GM19467 (cell line): ENCODE measurements at regions not wholly inside any gene's neighbourhood (a gene's known extent, or its start where the extent isn't known, plus 50 kb on each side); places are given as distances from the start of the nearest gene placed in this dataset.
"Not testable (repeated sequence)": the region's sequence is repeated elsewhere in the genome, so short reads cannot be mapped to it uniquely, and the experiment has no call there.

ENCODE experiments used
- ATAC-seq: cut with Tn5 transposase; IDR thresholded peaks from one replicate; pipeline ENCODE4 v1.9.1; 2021; ENCODE audit warnings: mild to moderate bottlenecking, moderate library complexity; ENCODE audit not compliant: unreplicated experiment

DNA sequence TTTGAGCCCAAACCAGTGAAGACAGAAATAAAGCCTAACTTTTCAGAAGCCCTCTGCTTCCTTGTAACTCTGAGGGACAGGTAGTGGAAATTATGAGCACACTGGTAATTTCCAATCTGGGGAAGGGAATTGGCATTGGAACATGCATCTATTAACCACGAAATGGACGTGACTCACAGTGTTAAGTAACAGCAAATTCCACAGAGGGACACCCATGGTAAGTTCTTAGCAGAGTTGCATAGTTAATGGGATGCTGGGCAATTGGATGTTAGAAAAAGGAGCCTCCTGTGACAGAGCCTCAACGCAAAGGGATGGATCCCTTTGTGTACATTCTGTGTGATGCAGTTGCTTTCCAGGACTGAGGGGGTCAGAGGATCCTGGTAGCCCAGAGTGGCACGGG lies 168.6 kb downstream of the SEMA6D start:
- ATAC-seq = no peak

DNA sequence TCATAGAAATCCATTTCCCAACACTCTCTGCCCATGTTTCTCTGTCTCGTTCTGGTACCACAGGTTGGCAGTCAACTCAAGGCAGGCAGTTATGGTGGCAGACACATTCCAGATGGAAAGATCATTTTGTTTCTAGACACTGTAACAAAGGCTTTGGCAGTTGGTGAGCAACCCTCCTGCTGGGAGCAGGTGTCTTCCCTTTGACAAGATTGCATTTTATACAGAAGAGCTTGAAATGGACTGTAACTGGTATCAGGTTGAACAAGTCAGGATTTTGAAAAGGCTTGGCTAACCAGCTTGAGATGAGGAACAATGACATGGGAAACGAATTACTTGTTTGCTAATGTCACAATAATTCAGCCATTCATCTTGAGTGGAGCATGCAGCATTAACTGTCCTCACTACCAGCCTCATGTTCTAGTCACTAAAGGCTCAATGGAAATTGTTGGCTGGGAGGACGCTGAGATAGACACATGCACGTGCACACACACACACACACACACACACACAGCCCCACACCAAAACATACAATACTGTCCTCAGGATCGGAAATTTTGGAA lies 170.0 kb downstream of the SEMA6D start:
- ATAC-seq = no peak

DNA sequence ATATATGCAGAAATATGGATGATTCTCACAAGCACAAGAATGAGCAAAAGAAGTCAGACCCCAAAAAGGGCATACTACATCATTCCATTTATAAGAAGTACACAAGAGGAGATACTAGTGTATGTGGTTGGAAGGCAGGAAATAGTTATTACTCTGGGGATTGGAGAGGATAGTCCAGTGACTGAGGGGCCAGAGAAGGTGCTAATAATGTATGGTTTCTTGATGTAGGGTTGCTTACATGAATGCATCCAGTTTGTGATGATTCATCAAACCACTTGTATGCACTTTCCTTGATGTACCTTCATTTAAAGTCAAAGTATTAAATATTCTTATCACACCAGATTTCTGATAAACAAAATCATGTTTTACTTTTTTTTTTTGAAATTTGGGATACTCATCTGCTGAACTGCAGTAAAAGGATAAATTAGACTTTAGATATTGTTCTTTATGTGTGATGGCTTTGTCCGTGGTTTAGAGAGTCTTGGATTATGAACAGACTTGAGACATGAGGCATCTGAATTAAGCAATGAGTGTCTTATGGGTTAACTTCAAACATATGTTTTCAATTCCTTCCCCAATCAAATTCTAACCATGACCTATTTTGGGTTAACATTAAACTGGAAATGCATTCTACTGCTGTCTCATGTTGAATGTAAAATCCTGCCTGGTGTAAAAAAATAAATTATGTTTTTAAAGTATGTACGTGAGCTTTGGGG lies 171.2 kb downstream of the SEMA6D start:
- no peak for ATAC-seq

DNA sequence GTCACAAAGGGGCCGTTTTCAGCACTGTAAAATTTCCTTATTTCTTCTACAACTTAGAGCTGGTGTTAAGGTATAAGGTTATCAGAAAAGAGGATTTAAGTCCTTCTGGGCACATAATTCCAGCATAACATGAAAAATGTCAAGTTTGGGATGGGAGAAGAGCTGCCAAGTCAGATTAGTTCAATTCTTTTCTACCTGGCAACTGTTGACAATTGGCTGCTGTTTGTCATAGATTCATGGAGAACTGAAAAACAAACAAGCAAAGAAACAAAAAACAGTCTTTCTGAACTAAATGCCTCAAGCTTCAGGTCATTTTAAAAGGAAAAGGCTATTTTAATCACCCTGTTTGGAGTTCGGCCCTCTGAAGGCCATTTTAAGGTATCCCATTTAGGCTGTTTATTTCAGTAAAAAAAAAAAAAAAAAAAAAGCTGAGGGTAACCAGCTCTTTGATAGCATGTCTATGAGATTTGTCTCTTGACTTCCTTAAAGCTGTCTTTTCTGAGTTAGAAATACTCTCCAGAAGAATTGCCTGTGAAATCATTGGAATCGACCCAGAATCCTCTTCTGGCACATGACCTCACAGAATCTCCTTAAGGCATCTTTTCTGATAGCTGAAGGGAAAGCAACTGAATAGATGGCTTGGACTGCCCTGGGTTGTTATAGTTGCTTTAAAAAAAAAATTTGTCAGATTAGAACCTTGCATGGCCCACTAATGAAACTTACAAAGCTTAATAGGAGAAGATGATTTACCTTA lies 173.3 kb downstream of the SEMA6D start:
- no peak for ATAC-seq

DNA sequence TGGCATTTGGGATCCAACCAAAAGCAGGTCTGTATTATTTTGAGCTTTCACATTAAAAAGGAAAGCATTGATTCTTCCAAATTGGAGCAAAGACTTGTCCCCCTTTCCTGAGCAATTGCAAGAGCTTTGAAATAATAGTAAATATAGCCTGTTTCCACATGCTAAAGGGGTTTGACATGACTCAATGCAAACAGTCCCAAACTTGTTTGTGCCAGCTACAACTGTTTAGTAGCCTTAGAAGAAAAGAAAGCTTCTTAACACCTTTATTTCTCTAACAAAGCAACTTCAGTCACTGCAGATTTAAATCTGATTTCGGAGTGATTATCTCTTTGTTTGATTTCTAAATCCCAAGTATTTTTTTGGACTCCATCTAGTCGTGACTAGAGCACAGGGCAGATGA lies 180.2 kb downstream of the SEMA6D start:
- no peak for ATAC-seq

DNA sequence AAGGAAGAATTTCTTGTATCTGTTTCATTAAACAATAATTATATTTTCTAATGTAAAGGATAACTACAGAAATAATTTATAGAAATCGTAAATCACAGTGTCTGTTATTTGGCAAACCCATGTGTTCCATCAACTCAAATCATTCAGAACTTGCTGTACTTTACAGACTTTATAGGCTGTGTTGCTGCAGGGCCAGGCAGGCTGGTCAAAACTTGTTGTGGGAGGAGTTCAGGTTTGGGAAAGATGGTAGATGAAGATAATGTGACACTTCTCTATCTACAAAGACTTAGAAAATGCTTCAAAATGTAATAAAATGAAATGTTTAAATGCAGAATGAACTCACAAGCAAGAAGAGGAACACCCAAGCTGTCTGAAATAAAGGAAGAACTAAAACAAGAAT lies 183.4 kb downstream of the SEMA6D start:
- ATAC-seq = no peak

DNA sequence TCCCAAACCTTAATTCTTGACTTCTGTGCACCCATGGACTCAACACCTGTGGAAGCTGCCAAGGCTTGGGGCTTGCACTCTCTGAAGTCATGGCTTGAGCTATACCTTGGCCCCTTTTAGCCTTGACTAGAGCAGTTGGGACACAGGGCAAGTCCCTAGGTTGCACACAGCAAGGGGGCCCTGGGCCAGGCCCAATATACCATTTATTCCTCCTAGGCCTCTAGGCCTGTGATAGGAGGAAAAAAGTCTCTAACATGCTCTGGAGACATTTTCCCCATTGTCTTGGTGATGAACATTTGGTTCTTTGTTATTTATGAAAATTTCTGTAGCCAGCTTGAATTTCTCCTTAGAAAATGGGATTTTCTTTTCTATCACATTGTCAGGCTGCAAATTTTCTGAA lies 186.1 kb downstream of the SEMA6D start:
- no peak for ATAC-seq

DNA sequence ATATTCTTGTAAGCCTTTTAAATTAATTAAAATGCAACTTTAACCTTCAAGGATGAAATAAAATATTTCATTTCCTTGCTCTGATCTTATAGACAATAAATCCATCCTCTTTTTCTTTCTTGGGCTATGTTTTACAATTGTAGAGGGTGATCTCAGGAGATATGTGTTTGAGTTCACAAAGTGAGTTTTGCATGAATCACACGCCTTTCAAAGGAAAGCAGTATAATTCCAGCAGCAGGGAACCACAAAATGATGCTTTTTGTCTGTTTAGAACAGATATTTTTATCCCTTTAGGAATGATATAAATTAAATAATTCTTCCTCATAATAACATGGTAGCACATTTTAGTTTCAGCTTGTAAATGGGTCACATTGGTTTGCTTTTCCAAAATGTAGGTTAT lies 191.2 kb downstream of the SEMA6D start:
- ATAC-seq = no peak

DNA sequence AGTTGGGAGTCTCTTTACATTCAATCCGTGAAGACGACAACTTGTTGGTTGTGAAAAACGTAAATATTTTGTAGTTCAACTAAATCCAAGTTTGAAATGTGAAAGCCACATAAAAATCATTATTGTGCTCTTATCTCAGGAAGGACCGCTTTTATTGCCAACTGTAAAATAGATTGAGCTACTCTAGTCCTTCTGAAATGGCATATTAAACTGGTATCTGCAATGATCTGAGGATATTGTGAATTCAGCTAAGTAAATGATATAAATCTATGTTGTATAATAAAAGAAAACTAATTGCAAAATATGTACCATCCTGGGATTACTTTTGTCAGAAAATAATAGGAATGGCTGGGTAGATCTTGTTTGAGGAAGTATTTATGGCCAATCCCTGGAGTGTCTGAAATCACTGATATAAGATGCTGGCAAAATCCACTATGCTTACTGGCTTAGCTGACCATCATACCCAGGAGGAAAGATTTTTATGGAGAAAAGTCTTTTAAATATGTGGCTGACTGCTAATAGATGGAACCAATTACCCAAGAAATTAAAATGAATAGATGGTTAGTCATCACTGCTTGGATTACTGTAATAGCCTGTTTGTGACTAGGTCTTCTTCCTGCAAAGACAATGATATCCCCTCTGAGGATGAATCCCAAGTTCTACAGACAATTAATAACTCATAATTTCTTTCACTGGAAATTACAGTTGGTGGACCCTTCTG lies 191.8 kb downstream of the SEMA6D start:
- no peak for ATAC-seq

DNA sequence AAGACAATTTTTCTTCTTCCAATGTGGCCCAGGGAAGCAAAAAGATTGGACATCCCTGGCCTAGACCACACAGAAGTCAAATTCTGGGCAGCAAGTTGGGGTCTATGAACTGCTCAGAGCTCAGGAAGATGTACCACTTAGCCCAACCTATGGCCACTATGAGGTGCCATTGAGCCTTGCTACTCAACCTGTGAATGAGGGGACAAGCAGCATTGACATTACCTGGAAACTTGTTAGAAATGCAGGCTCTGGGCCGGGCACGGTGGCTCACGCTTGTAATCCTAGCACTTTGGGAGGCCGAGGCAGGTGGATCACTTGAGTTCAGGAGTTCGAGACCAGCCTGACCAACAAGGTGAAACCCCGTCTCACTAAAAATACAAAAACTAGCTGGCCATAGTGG lies 195.6 kb downstream of the SEMA6D start:
- not testable (repeated sequence) for ATAC-seq

DNA sequence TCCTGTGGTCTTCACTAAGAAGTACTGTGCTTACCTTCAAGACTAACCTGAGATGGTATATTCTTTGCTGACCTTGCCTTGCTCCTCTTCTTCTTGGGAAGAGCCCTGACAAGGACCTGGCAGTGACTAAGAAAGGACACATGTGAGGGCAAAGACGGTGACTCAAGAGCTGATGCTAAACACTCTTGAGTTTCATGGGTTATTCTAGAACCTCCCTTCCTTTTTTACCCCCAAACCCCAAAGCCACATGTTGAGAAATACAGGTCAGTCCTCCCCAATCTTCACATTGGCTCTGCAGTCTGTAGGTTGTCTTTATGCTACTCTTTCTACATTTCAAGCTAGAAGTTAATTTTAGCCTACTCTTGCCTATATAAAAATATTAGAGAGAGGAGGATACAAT lies 200.6 kb downstream of the SEMA6D start:
- no peak for ATAC-seq

DNA sequence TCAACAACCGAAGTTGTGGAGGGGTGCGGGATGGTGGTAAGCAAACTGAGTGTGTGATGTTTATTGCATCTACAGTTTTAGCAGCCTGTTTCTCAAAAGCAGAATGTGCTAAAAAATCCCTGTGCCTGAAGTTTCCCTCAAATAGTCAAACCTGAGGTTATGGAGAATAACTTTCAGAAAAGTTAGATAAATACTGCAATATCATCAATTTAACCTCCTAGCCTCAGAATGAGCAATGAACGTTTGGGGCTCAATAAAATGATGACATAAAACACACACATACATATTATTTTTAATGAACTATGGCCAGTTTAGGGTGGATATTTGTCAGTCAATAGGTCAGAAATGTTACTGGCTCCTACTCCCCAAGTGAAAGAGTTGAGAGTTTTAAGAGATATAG lies 201.6 kb downstream of the SEMA6D start:
- ATAC-seq = no peak

DNA sequence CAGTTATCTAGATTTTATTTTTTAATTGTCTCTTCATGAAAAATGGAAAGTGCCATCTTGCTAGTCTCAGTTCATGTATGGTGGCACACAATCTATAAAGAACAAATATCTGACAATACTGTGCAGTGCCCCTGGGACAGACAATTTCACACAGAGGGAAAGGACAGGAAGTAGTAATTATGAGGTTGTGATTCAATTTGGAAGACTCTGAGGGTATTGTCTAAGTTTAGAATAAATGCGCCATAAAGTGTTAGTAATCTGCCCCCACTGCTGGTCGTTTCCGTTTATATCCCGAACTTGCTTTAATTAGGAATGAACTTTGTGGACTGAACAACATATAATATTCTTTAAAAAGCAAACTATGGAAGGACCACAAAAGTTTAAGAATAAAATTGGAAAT lies 196.4 kb upstream of the SLC24A5 start:
- no peak for ATAC-seq

DNA sequence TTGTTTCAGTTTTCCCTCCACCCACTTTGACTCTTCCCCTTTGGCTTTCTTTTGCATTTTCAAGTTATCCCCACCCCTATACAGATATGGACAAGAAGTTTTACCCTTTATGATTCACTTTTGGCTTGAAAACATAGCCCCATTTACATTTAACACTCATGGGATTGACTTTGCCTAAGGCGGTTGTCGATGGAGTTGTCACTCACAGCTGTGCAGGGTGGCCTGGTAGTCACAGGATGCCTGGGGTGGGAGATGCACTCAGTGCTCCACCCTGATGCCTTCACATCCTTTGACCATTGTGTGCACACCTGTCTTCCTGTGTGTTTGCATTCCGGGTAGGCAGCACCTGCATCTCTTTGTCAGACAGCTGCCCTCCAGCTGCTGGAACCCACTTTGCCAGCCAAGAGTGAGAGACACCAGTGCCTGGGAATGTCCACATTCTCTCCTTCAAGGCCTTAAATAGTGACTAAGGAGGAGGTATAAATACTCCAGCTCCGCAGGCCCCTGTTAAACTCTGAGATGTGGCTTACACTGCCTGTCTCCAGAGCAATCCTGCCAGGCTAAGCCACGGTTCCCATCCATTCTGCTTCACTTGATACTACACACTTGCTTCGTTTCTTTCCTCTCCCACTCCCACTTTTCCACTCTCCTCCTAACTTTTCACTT lies 191.5 kb upstream of the SLC24A5 start:
- ATAC-seq = no peak

DNA sequence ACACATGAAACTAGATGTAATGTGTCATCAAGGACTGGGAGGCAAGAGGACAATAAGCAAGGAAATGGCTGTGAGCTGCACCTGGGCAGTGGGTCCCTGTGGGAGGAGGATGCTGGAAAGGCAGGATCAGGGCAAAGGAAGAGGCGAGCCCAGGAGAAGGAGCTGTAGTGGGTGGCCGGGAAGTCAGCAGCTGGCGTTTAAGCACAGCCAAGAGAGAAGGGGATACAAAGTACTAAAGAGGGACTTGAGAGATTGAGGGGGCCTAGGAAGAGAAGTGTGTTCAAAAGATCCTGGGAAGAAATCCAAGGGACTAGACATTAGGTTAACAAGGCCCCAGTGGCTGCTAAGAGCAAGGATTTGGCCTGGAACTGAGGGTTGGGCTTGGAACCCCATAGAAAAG lies 188.5 kb upstream of the SLC24A5 start:
- ATAC-seq = no peak

DNA sequence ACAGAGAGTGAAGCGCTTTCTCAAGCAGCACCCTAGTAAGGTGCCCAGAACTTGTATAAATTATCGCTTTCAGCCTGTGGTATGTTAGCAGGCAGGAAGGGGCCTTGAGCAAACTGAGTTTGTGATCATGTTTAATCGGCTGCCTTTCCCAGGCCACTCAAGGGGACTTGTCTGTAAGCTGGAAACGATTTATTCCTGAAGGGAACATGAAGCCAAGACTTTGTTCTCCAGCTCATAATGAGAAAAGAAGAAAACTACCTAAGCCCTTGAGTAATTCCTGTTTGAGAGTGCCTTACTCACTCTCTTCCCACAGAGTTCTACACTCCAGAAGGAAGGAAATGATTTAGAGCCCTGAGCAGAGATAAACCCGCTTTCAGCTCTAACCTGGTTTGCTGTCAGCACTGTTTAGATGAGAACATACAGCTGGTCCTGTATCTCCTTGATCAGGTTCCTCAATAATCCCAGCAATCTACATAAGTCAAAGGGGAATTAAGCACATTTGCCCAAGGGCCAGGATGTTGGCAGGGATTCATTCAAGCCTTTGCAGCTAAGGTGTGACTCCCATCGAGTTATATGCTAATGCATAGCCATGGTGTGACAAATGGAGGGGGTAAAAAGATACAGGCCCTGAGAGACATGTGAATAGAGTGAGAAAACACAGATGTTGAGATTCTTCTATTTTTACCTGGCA lies 187.7 kb upstream of the SLC24A5 start:
- ATAC-seq = no peak

DNA sequence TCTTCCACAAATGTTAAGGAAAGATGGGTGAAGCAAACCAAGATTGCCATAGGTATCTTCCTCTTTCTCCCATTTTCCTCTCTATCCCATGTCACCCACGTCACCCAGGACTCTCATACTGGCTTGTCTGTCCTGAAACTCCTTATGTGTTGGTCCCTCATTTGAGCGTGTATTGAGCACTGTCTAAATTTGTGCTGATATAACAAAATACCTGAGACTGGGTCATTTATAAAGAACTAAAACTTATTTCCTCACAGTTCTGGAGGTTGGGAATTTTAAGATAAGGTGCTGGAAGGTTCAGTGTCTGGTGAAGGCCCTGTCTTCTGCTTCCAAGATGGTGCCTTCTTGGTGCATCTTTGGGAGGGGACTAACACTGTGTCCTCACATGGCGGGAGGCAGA lies 186.9 kb upstream of the SLC24A5 start:
- no peak for ATAC-seq

DNA sequence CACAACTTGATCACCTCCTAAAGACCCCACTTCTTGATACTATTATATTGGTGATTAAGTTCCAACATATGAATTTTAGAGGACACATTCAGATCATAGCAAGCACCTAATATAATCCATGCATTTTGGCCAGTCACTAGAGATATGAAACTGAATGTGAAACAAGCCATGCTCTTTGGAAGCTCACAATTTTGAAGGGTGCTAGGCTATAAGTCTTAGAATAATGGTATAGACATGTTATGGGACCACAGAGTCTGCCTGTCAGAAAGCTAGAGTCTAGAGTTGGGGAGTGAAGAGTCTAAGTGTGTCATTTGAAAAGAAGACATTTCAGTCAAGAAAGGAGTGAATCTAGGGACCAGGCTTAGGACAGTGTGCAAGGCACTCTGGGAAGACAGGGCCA lies 186.4 kb upstream of the SLC24A5 start:
- ATAC-seq = no peak

DNA sequence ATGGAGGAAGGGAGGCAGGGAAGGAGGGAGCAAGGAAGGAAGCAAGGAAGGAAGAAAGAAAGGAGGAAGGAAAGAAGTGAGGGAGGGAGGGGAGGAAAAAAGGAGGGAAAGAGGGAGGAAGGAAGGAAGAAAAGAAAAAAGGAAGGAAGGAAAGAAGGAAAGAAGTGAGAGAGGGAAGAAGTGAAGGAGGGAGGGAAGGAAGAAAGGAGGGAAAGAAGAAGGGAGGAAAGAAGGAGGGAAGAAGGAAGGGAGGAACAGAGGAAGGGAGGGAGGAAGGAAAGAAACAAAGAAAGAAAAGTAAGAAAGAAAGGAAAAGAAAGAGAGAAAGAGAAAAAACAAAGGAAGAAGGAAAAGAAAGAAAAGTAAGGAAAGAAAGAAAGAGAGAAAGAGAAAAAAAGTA lies 183.0 kb upstream of the SLC24A5 start:
- no peak for ATAC-seq

DNA sequence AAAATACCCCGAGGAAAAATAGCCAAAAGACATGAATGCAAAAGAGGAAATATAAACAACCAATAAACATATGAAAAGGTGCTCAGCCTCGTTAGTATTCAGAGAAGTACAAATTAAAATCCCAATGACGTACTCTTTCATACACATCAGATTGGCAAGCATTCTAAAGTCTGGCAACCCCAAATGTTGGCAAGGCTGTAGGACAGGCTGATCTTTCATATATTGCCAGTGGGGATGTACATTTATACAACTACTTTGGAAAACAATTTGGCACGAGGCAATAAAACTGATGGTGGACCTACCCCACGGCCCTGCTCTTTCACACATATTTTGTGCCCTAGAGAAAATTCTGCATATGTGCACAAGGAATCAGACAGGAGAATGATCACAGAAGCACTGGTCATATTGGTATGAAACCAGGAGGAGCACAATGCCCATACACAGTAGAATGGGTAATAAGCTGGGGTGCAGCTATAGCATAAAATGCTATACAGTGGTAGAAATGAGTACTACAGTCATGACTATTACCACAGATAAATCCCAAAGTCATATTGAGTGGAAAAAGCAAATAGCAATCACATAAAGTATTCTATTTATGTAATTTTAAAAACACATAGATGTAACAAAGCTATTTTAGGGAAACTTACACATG lies 176.0 kb upstream of the SLC24A5 start:
- ATAC-seq = no peak
